GM12865 (cell line): ENCODE measurements at regions not wholly inside any gene's neighbourhood (a gene's known extent, or its start where the extent isn't known, plus 50 kb on each side); places are given as distances from the start of the nearest gene placed in this dataset.

ENCODE experiments used
- DNase-seq: peaks from one replicate; pipeline ENCODE4 v3.0.0; 2010; ENCODE audit warnings: low read depth
- H3K4me3 ChIP-seq: 2 replicates; pipeline ENCODE4 v1.5.1; 2011; ENCODE audit warnings: mild to moderate bottlenecking, low read depth, low read length, control low read depth
- TF ChIP-seq, protein P1 (sequence below): IDR thresholded peaks from 2 replicates; pipeline ENCODE4 v1.5.1; 2011; ENCODE audit warnings: low read length, control low read depth, low read depth, inconsistent platforms; ENCODE audit not compliant: insufficient read depth; ENCODE audit errors: missing control alignments

DNA sequence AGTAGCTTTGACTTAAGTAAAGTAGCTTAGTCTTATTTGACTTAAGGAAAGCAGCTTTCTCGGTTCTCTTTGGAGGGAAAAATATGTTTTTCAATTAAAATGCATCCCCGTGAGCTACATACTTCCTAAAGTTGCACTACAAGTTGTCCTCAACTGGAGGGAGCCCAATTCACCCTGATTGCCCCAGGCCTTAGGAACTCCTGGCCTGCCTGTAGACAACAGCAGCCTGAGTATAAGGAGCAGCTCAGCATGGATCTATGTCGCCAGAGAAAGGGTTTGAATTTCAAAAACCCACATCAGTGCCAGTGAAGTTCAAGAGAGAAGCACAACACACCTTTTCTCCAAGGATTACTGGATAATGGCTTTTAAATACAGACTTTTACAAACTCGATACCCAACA lies 772.0 kb downstream of the TNS3 start:
- DNase-seq: no peak
- H3K4me3 ChIP-seq: no peak overlapping the region
- TF ChIP-seq, protein P1, sequence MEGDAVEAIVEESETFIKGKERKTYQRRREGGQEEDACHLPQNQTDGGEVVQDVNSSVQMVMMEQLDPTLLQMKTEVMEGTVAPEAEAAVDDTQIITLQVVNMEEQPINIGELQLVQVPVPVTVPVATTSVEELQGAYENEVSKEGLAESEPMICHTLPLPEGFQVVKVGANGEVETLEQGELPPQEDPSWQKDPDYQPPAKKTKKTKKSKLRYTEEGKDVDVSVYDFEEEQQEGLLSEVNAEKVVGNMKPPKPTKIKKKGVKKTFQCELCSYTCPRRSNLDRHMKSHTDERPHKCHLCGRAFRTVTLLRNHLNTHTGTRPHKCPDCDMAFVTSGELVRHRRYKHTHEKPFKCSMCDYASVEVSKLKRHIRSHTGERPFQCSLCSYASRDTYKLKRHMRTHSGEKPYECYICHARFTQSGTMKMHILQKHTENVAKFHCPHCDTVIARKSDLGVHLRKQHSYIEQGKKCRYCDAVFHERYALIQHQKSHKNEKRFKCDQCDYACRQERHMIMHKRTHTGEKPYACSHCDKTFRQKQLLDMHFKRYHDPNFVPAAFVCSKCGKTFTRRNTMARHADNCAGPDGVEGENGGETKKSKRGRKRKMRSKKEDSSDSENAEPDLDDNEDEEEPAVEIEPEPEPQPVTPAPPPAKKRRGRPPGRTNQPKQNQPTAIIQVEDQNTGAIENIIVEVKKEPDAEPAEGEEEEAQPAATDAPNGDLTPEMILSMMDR: no peak

DNA sequence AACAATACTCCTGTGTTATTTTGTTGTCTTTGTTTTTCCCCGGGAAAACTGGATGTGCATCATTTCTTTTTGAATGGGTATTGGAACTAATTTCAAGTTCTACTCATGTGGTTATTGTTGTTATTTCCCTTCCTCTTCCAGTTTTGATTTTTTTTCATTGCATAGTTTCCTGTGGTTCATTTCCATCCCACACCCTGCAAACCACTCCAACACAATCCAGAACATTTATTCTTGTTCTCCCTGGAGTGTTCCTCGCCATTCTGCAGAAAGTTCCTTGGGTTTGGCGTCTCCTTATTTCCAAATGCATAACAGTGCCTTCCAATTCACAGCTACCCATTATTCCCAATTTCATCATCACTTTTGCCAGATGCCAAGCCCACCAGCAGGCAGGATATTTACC lies 775.1 kb downstream of the TNS3 start:
- no peak overlapping the region for H3K4me3 ChIP-seq
- no peak for DNase-seq
- TF ChIP-seq, protein P1: no peak

DNA sequence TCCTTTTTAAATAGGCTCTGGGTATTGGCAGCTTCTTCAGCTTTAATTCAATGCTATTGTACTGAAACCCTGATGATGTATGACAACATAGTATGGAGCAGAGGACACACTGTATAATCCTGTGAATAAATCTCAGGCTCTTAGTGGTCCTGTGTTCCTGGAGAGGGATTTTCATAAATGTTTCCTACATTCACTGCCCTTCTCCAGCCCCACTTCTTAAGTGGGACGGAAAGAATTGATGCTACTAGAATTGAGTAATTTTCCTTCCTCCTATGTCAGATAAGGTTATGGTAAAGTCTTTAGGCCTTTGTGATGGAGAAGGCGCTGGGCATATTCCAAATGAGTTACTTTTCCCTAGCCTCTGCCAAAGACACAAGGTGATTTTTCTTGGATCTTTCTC lies 779.4 kb downstream of the TNS3 start:
- TF ChIP-seq, protein P1: no peak
- no peak overlapping the region for H3K4me3 ChIP-seq
- no peak for DNase-seq

DNA sequence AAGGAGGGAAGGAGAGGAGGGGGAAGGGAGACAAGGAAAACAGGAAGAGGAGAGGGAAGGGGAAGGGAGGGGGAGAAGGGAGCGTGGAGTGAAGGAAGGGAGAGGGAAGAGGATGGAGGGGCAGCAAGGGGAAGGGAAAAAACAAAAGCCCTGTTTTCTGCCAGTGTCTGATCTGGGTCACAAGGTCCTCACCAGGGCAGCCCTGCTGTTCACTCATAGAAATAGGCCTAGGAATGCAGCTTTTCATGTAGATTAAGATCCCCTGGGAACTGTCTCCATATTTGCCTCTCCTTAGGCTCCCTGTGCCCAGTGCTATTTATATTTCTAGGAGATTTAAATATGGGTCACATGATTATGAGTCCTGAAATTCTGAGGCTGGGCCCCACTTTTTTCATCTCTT lies 790.7 kb downstream of the TNS3 start:
- H3K4me3 ChIP-seq: no peak overlapping the region
- TF ChIP-seq, protein P1: no peak
- no peak for DNase-seq

DNA sequence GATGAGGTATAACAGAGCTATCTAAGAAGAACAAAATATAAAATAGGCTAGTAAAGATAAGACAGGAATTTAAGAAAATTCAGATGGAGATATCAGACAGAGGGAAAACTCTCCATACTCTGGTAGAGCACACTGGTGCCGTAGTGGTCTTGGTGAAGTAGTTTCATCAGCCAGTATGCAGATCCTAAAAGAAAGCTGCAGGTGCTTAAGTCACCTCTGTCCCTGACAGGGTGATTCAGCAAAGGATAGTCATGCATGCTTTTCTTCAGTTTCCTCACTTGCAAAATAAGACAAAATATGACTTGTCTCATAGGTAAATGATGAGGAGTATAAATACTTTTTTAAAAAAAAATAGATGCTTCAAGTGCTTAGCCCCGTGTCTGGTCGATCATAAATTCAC lies 794.9 kb downstream of the TNS3 start:
- DNase-seq: no peak
- no peak overlapping the region for H3K4me3 ChIP-seq

DNA sequence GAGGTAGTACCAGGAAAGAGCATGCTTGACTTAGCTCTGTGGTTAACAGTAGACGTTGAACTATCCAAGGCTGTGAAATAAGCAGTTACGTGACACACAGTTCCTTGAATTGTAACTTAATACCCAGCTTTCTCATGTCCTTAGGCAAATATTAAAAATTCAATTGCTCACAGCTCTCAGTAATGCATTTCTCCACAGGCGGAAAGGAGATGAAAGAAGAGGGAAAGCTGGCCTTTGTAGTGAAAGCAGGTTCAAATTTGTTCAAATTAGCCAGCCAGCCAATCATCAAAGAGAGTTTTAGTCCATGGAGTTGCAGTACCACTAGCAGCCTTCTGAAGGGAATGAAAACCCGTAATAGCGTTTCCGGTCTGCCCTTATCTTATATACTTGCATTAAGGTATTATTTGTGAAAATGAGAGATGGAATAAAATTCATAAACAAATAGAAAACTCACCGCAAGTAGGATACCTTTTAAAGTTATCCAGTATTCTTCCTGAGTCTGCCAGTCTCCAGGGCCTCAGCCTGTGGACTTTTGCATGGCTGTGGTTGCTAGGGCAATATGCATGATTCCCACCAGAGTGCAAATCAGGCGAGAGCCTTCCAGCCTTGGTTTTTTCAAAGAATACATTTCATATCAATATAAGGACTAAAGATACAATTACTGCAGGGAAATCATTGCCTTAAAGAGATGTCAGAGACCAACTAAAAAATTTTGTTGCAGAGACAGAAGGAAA lies 795.5 kb downstream of the TNS3 start:
- TF ChIP-seq, protein P1: no peak
- no peak overlapping the region for H3K4me3 ChIP-seq
- no peak for DNase-seq

More for the DNA sequence above, 794.9 kb downstream of the TNS3 start:
- TF ChIP-seq, protein P1: no peak

DNA sequence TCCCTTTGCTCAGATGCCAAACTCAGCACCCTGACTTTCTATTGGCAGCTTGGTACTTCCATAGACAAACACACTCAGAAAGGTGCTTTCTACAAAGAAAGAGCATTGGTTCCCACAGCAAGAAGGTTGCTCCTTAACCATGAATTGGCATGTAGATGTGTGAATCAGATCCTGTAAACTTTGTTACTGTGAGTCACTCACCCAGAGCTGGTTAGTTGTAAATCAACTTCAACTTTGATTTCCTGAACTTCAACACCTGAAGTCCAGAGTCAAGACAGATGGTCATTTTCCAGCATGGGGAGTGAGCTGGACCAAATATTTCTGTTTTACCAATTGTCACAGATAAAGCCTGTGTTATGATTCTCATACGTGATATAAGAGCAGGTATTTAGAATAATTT lies 797.2 kb downstream of the TNS3 start:
- TF ChIP-seq, protein P1: no peak
- H3K4me3 ChIP-seq: no peak overlapping the region
- DNase-seq: no peak
